T-helper 2 cell (primary cell): ENCODE measurements at regions not wholly inside any gene's neighbourhood (a gene's known extent, or its start where the extent isn't known, plus 50 kb on each side); places are given as distances from the start of the nearest gene placed in this dataset.
"Not testable (repeated sequence)": the region's sequence is repeated elsewhere in the genome, so short reads cannot be mapped to it uniquely, and the experiment has no call there.

Experiments
- DNase-seq, 5 experiments: peaks; one replicate each; pipeline versions ENCODE4 v3.0.0 to v3.0.0-alpha.2; 2012 to 2022

DNA sequence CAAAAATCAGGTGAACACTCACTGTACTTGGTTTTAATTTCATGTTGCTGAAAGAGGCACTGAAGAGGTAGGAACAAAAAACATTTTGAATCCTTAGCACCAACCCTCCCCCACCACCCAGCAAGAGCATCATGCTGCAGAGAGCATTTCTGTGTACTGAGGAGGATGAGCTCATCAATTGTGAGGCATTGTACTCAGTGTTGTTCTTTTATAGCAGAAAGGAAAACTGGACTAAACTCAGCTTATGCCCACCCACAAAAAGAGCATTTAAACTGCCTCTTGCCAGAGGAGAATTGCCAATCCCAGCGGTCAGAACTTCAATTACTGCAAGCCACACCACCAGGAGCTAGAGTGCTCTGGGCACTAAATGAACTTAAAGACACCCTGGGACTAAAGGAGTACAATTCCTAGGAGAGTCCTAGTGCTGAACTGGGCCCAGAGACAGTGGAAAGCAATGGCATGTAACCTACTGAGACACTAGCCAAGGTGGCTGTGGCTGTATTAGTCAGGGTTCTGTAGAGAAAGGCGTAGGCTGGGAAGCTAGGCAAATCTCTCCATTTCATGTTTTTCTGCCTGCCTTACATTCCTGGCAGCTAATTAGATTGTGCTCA is 280.7 kb upstream of the KLHL4 start:
- DNase-seq = no peak

DNA sequence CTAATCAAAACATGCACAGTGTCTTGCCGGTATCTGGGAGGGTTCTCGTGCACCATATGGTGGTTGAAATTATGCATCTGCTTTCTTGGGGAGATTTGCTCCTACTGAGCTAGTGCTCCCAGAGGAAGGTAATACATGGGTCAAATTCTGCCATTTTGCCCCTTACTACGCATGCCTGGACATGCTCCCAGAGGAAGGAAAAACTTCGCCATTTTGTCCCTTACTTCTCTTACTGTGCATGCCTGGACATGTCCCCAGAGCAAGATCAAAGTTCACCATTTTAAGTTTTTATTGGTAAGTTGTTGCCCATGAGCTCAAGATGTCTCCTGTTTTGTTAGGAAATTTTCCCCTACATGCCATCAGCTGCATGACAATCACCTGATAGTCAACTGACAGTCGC is 252.1 kb upstream of the KLHL4 start:
- DNase-seq = no peak

DNA sequence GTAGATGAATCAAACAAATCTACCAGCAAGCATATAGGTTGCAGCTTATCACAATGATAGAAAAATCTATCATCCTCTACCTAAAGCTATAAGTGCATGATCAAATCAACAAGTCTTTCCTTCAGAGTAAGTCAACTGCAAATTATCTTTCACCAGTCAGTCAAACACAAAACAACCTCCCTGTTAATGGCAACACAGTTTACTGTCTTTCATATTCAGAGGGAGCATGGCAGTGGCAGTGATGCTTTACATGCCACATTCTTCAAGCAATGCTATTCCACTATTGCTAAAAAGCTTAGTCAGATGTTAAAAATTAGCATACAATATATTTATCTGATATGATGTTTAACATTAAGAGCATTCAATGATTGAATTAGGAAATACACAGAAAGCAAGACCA is 245.1 kb upstream of the KLHL4 start:
- no peak for DNase-seq

DNA sequence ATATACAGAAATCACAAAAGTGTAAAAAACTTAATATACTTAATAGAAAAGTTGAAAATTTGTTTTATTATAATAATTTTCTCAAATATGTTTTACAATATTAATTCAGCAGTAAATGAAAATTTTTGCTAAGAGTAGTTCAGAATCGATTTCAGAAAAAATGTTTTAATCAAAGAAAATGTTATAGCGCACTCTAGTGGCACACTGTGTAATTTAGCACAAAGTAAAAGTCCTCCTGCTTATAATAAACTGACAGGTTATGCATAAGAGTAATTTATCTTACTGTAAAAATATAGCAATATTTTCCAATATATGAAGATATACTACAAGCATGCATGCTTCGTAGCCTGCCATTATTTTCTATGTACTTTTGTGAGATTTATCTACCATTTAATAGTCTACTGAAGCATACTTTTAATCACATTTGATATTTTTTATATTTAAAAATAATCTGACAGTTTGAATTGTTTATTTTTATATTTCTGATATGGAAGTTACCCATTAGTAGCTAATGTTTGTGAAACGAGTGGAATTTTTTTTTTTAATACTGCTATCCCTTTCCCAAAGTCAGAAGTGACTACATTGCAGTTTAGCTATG is 217.9 kb upstream of the KLHL4 start:
- peak in 1 of 5 experiments; percentile 7 for DNase-seq

DNA sequence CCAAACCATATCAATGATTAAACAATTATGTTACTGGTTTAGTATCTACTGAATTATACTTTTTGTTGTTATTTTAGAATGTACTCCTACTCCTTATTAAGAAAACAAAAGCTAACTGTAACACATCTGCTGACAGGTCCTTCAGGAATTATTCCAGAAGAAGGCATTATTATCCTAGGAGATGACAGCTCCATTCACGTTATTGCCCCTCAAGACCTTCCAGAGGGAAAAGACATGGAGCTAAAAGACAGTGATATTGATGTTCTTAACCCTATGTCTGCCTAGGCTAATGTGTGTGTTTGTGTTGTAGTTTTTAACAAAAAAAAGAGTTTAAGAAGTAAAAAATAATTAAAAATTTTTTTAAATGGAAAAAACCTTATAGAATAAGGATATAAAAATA is 206.8 kb upstream of the KLHL4 start:
- no peak for DNase-seq

DNA sequence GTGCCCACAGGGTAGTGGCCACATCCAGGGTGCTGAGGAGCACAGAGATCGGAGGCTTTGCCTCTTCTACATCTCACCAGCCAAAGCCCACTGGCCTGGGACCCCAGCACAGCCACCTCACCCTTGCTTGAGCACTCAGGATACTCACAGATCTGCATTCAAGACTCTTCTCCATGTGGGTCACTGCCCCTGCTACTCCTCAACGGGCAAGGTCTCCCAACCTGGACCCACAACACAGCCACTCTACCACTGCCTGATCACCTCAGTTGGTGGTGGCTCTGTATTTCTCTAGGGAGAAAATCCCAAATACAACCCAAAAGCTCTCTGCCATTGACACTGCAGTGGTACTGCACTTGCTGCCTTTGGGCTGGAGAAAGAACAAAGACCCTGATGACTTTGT is 190.3 kb upstream of the KLHL4 start:
- DNase-seq = no peak

DNA sequence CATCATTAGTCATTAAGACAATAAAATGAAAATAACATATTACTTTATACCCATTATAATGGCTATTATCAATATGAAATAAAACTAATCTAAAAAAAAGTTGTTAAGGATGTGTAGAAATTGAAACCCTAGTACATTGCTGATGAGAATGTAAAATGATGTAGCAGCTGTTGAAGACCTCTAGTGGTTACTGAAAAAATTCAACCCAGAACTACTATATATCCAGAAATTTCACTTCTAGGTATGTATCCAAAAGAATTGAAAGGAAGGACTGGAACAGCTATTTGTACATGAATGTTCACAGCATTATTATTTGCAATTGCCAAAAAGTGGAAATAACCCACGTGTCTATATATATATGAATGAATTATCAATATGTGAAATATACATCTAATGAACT is 180.3 kb upstream of the KLHL4 start:
- DNase-seq = no peak

DNA sequence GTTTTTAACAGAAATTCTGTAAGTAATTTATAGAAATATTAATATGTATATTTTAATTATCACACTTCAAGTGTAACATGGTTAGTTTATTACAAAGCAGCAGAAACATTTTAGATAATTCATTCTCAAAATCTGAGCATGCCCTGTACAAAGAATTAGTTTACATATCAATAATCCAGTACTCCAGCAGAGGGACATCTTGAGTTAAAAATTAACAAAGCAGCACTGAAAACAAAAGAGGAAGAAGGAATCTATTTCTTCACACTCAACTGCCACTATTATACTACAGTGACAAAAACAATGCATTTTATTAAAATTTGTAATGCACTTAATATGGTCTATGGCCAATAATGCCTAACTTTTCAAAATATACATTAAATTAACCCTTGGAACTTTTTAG is 179.1 kb upstream of the KLHL4 start:
- DNase-seq = no peak

DNA sequence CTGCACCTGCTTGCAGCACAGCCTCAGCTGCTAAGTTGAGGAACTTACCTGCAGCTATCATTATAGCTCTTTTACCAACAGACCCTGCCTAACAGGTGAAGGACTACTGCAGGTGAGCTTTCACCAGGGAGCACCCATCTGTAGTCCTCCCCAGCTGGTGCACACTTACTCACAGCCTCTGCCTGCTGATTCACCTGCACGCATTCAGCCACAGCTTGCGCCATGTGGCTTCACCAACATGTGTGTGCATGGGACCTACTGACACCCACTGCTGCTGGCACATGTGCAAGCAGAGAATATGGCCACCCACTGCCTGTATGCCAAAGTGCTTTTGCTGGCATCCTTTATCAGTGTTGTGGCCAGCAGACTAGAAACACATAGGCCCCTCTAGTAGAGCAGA is 146.7 kb upstream of the KLHL4 start:
- no peak for DNase-seq

DNA sequence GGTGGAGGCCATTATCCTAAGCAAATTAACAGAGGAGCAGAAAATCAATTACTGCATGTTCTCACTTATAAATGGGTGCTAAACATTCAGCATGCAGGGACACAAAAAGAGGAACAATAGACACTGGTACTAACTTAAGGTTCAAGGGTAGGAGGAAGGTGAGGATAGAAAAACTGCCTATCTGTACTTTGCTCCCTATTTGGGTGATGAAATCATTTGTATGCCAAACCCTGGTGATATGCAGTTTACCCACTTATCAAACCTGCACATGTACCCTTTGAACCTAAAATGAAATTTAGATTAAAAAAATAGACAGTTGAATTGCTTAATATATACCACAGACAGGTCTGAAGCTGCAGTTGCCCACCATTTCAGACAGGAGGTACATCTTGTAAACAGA is 143.3 kb upstream of the KLHL4 start:
- DNase-seq = no peak

DNA sequence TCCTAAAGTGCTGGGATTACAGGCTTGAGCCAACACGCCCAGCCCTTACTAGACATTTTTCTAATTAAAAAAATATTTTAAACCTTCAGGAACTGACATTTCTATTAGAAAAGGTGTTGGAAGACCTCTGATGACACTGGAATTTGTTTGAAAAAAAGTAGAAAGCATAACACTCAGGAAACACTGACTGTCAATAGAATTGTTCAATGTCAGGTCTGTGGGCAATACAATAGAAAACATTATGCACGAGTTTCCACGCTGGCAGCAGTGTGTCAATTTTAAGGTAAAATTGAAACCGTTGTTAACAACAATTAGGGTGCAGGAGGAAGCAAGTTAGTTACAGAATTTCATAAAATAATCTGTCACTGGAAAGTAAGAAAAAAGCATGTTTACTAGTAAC is 140.7 kb upstream of the KLHL4 start:
- no peak for DNase-seq

DNA sequence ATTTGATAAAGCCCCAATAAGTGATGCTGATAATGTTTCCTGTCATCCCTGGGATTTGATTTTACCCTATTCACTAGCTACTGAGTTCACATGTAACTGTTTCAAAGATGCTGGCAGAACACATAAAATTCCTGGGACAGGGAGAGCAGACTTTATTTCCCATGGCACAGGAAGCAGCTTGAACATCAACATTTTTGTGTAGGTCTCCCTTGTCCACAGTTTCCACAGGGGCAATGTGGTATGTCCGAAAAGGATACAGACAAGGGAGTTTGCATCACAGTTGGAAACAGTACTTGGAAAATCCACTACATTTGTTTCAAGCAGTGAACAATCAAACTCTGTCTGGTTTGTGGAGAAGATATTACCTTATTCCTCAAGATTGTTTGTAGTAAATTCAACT is 129.2 kb upstream of the KLHL4 start:
- DNase-seq = no peak

DNA sequence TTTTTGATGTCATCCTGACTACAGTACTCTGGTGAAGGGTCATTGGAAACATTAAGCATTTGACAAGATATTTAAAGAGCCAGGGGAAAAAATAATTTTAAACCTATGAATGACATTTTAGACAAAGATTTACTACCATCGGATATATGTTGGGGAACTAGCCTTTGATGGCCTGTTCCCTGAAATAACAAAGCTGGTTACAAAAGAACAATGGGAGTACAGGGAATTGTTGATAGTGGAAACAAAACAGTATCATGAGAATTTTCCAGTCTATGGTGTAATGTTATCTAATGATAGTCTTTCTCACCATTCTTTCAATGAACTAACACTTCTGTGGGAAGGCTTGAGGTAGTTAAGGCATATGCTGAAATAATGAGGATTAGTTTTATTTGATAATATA is 125.9 kb upstream of the KLHL4 start:
- DNase-seq = no peak

DNA sequence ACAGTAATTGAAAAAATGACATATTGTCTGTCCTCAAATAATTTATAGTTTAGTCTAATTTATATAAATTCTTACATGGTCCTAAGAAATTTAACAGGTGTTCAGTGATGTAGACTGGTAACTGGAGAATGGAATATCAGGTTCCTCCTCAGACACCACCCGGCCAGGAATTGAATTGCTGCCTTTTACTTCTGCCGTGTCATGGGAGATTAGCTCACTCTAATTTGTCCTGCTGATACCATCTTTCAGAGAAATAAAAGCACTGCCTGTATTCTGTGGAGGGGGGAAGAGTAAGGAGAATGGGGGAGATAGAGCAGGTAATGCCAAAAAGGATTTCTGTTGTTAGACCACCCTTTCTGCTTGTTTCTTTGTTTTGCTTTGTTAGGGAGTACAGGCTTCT is 125.2 kb upstream of the KLHL4 start:
- no peak for DNase-seq

DNA sequence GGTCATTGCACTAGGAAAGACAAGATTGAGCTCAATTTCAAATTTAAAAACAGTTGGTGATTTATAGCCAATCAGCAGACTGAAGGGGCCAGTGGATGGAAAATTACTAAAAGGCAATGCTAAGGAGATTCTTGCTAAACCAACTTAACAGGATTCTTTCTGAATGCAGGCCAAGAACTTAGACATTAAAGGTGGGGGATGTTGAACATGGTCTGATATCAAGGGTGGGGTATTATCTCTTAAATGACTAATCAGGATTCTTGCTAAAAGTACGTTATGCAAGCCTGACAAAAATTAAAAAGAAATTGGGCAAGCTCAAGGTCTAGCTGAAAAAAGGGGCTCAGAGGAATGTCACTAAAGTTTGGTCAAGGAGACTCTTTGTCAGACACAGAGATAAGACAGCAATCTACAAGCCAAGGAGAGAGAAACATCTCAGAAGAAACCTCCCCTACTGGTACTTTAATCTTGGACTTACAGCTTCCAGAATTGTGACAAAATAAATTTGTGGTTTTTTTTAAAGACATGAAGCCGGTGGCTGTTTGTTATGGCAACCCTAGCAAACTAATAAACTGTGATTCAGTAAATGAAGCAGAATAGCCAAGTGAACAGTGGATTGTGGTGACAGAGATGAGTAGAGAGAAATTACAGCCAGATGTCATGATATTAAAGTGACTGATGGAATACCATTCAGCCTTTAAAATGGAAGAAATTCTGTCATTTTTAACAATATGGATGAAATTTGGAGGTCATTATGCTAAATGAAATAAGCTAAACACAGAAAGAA is 120.3 kb upstream of the KLHL4 start:
- no peak for DNase-seq

DNA sequence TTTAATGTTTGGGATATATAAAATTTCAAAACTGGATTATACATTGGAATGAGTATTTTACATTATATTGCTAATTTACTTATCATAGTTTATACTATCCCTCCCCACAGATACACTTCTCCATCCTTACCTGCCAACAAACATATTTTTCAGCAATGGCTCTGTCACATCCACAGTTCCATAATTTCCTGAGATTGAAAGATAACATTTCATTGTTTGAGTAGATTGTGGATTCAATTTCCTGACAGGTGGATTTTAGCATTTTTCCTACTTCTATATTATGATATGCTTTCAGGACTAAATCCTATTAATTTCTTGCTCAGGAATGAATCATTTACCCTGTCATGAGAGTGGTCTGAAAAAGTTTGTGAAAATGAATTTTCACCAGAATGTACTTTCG is 115.3 kb upstream of the KLHL4 start:
- no peak for DNase-seq

DNA sequence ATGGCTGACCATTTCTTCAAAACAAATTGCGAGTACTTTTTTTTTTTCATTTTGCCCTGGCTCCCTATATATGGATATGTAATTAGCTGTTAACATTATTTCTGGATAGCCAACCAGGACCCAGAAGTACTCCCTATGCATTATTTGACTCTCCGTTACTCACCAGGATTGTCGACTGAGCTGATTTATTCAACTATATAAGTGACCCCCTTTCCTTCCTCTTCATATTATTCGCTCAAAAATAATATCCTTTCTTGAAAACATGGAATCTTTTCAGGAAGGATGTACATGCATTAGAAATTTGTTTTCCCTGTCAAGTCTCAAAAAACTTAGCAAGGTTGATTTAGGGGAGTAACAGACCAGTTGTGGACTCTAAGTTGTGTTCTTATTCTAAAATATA is 114.1 kb upstream of the KLHL4 start:
- no peak for DNase-seq

DNA sequence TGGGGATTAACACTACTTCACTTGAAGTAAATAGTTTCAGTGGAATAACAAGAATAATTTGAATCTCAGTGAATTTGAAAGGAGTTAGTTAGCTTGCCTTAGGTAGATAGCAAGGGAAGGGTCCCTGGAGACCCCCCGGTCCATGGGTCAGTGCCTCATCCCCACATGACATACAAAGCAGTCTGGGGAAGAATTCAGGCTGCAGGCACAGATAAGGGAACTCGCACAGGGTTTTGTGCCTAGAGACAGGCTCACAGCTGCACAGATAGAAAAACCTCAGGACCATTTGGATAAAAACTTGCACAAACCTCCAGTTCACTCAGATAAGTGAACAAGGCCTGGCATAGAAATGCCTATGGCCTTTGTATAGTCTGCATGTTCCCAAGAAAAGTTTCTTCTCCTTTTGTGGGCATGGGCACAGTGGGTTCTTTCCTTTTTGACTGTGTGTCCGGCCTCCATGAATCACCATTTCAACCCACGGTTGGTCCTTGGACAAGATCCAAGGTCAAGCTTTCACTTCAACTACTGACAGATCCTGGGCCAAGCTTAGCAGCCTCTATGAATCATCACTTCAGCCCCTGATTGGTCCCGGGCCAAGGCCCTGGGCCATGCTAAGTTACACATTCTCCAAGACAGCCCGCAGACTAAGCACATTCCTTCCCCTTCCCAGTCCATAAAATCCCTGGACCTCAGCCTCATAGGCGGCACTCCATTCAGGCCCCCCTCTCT is 108.3 kb upstream of the KLHL4 start:
- DNase-seq = no peak

DNA sequence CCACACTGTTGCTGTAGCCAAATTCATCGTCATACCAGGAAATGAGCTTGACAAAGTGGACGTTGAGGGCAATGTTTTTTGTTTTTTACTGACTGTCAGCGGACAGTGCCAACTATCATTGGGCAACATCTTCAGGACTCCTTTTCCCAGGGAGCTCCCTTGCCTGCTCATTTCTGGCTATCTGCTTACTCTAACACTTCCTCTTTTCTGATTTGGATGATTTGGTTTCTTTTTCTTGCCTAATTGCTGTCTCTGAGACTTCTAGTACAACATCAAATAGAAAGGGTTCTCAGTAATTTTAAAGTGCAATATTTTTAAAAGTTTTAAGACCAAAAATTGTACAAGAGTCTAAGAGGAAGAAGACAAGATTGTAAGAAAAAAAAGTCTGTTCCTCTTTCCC is 92.0 kb upstream of the KLHL4 start:
- DNase-seq = no peak

DNA sequence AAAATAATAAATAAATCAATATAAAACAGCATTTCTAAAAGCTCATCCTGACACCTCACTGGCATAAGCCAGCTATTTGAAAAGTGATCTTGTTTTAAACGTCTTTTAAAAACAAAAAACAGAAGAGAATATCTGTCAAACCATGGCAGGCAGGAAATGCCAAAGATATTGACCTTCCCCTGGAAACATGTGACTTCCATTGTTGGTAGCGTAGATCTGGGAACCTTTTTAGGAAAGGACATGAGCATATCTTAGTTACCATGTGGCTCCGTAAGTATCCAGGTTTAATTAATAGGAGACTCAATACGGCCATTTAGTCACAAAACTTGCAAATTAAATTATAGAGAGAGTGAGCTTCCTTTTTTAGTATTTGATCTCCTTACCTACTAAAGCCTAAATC is 83.0 kb upstream of the KLHL4 start:
- no peak for DNase-seq

DNA sequence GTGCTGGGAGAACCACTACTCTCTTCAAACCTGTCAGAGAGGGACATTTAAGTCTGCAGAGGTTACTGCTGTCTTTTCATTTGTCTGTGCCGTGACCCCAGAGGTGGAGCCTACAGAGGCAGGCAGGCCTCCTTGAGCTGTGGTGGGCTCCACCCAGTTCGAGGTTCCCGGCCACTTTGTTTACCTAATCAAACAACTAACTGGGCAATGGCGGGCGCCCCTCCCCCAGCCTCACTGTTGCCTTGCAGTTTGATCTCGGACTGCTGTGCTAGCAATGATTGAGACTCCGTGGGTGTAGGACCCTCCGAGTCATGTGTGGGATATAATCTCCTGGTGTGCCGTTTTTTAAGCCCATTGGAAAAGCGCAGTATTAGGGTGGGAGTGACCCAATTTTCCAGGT is 69.0 kb upstream of the KLHL4 start:
- not testable (repeated sequence) for DNase-seq

DNA sequence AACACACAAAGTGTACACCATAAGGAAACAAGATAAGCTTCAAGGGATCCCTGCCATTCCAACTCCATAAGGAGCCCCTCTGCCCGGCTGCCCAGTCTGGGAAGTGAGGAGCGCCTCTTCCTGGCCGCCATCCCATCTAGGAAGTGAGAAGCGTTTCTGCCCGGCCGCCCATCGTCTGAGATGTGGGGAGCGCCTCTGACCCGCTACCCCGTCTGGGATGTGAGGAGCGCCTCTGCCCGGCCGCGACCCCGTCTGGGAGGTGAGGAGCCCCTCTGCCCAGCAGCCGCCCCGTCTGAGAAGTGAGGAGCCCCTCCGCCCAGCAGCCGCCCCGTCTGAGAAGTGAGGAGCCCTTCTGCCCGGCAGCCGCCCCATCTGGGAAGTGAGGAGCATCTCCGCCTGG is 51.8 kb upstream of the KLHL4 start:
- DNase-seq = not testable (repeated sequence)
